OCI-LY7 (cell line): ENCODE measurements at regions not wholly inside any gene's neighbourhood (a gene's known extent, or its start where the extent isn't known, plus 50 kb on each side); places are given as distances from the start of the nearest gene placed in this dataset.

Experiments used
- EZH2phosphoT487 ChIP-seq: fragments of 200-600 bp; sonication (generic); IDR thresholded peaks from 2 replicates; pipeline ENCODE4 v1.6.1; 2018; ENCODE audit warnings: low read depth, borderline replicate concordance, mild to moderate bottlenecking, mixed run types, antibody characterized with exemption, low read length, moderate library complexity, mixed read lengths
- TF ChIP-seq, protein P1 (sequence below): fragments of 200-600 bp; sonication (generic); conservative IDR thresholded peaks from 2 replicates; pipeline ENCODE4 v1.5.1; 2014; ENCODE audit warnings: mild to moderate bottlenecking, antibody characterized with exemption, low read length, moderate library complexity, mixed read lengths

DNA sequence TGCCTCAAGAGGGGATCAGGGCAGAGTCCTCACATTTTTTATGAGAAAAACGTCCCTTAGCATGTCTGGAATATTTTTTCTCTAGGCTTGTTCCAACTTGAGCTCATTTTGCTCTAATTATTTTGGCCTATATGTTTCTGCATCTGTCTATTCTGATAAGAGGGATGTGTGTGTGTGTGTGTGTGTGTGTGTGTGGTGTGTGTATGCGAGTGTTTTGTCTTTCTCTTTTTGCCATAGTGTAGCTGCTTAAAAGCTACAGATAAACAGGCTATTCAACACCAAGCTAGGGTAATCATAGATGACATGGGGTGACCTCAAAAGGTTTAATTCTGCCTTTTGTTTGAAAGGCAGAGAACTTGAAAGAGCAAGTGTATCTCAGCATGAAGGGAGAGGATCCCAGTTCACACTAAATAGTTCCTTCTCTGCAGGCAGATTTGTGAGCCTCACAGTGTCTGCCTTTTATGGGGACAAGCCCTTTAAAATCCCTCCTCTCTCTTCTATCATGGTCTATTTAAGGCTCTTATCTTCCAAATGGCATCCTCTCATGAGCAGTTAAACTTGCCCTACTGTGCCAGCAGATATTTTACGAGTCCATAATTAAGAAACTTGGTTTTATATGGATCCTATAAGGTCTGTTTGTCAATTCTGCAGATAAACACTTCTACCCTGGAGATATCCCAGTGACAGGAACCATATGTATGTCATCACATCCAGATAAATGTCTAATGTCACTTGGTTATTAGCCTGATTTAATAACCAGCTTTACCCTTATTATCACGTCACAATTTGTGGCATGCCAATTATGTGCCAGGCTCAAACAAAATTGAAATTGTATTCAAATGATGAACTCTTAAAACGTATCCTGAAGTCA is 202.9 kb upstream of the MTPN start:
- TF ChIP-seq, protein P1, sequence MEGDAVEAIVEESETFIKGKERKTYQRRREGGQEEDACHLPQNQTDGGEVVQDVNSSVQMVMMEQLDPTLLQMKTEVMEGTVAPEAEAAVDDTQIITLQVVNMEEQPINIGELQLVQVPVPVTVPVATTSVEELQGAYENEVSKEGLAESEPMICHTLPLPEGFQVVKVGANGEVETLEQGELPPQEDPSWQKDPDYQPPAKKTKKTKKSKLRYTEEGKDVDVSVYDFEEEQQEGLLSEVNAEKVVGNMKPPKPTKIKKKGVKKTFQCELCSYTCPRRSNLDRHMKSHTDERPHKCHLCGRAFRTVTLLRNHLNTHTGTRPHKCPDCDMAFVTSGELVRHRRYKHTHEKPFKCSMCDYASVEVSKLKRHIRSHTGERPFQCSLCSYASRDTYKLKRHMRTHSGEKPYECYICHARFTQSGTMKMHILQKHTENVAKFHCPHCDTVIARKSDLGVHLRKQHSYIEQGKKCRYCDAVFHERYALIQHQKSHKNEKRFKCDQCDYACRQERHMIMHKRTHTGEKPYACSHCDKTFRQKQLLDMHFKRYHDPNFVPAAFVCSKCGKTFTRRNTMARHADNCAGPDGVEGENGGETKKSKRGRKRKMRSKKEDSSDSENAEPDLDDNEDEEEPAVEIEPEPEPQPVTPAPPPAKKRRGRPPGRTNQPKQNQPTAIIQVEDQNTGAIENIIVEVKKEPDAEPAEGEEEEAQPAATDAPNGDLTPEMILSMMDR: no peak
- TF ChIP-seq EZH2phosphoT487: no peak
